Fibroblast of the aortic adventitia (primary cell): ENCODE measurements at regions not wholly inside any gene's neighbourhood (a gene's known extent, or its start where the extent isn't known, plus 50 kb on each side); places are given as distances from the start of the nearest gene placed in this dataset.
"Not testable (repeated sequence)": the region's sequence is repeated elsewhere in the genome, so short reads cannot be mapped to it uniquely, and the experiment has no call there.

ENCODE experiments used
- DNase-seq: peaks from one replicate; pipeline ENCODE4 v3.0.0-alpha.2; 2010; ENCODE audit warnings: low read depth
- H3K4me3 ChIP-seq: 2 replicates; pipeline ENCODE4 v1.5.1; 2011; ENCODE audit warnings: low read depth, mild to moderate bottlenecking, control low read depth, low read length, moderate library complexity
- CTCF ChIP-seq: IDR thresholded peaks from 2 replicates; pipeline ENCODE4 v1.5.1; 2011; ENCODE audit warnings: mild to moderate bottlenecking, low read length, control low read depth, inconsistent platforms; ENCODE audit not compliant: insufficient read depth

DNA sequence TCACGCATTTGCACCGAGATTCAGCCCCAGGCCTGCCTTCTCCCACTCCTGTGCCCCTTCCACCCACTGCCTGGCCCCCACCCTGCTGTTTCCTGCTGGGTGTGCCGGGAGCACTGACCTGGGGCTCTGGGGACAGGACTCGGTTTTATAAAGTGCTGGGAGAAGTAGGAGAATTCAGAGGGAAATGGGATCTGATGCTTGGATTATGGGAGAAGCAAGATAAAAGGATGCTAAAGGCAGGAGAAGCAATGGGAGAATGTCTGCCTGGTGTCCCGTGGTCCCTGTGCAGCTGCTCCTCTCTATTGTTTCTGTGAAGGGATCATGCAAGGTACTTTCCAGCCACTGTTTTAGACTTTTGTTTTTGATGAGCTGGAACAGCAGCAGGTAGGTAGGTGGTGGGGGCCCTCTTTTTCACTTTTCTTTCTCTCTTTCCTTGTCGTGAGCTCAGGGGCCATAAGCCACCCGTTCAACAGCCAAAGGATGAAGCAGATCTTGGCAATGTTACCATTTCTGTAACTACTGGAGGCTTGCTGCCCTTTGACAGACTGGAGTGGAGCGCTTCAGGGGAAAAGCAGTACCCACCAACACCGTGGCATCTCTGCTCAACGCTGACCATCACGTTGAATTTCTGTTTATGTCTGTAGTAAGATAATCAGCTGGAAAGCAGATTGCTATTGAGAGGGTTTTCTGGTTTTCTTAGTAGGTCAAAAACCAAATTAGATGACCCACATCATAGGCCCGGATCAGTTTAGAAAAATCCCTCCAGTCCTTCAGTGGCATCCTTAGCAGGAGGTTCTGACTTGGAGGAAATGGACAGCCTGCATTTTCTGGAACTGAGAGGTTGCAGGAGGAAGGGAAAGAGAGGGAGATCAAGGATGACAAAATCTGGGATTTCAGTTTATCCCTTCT lies 63.8 kb upstream of the ENPP6 start:
- TF ChIP-seq CTCF = no peak
- no peak for DNase-seq
- no peak overlapping the region for H3K4me3 ChIP-seq

DNA sequence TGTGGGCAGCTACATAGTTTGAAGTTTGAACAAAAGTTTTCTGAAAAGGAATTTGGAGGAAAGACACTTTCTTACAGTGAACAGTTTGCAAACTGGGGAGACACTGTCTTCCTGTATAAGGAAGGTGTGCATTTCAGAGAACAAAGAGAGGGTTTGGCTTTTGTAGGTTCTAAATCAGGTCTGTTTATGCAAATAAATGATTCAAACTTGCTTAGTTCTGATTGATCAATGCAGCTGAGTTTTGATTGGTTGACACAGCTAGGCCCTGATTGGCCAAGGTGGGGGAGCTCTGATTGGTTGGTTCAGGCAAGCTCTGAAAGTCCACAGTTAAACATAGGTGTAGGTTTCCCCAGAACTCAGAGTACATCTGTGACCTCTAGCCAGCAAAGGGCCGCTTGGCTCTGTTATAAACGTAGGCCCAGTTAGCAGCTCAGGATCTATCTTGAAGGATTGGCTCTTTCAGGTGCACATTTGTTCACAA lies 63.0 kb upstream of the ENPP6 start:
- DNase-seq = no peak
- no peak overlapping the region for H3K4me3 ChIP-seq
- TF ChIP-seq CTCF = no peak

DNA sequence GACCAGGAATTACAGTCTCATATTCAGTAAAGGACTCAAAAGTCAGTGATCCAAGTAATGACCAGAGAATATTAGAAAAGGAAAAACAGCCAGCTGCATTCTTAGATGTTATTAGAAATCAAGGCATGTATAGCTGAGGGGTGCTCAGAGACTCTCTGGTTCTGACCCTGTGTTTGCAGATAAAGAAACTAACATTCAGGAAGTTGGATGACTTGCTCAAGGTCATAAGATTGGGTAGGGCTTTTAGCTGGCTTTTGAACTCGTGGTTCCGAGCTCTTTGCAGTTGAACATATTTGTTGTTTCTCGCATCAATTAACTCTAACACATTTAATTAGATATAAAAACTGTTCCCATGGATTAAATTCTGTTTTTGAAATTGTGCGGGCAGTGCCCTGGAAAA lies 62.5 kb upstream of the ENPP6 start:
- no peak overlapping the region for H3K4me3 ChIP-seq
- DNase-seq = no peak
- TF ChIP-seq CTCF = no peak

DNA sequence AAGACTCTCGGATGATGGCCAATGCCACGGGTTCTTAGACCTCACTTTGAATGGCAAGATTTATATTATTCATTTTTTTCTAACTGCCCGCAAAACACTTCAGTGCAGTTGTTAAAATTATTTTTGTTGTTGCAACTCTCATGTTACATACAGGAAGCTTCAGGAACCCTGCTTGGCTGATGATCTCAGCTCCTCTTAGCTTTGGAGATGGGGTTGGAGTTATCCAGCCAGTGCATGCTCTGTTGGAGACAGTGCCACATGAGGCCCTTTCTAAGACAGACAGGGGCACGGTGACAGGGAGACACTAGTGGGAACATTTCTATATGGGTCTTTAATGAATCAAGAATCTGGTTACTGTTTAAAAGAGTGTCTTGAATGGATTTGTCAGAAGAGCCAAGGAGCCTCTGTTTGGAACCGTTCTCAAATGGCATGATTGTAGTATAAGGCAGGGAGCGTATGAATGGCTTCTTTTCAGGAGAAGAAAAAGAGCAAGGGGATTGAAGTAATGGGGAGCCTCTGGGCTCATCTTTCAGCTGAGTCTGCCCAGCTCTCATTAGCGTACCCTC lies 61.9 kb upstream of the ENPP6 start:
- TF ChIP-seq CTCF = no peak
- no peak overlapping the region for H3K4me3 ChIP-seq
- DNase-seq = no peak

DNA sequence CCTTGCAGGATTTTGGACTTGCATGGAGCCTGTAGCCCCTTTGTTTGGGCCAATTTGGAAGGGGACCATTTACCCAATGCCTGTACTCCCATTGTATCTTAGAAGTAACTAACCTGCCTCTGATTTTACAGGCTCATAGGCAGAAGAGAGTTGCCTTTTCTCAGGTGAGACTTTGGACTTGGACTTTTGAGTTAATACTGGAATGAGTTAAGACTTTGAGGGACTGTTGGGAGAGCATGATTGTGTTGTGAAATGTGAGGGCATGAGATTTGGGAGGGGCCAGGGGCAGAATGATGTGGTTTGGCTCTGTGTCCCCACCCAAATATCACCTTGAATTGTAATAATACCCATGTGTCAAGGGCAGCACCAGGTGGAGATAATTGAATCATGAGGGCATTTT lies 60.1 kb upstream of the ENPP6 start:
- not testable (repeated sequence) for DNase-seq, H3K4me3 ChIP-seq

DNA sequence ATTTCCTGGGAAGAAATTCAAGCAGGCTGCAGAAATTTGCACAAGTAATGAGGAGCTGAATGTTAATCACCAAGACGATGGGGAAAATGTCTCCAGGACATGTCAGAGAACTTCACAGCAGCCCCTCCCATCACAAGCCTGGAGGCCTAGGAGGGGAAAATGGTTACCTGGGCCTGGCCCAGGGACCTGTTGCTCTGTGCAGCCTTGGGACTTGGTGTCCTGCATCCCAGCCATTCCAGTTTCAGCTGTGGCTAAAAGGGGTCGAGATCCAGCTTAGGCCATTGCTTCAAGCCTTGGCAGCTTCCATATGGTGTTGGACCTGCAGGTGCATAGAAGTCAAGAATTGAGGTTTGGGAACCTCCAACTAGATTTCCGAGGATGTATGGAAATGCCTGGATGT lies 59.3 kb upstream of the ENPP6 start:
- not testable (repeated sequence) for H3K4me3 ChIP-seq, DNase-seq

GRCh38 chr4:184276346-184276745 lies 58.7 kb upstream of the ENPP6 start:
- H3K4me3 ChIP-seq, DNase-seq: not testable (repeated sequence)

DNA sequence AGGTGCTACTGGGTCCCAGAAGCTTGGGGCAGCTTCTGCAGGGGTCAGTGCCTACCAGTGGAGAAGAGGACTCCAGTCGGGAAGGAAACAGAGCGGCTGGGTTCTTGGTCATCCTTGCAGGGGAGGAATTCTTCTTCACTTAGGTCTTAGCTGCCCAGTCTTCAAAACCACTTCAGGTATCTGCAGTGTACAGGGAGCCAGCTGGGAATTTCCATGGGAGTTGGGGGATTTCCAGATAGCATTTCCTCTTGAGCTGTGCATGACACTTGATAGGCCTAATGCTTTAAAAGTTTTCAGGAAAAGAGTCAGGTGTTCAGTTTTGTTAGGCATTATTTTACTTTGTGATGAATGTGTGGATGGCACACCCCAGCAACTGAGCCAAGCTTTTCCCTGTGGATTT lies 58.1 kb upstream of the ENPP6 start:
- no peak for DNase-seq
- TF ChIP-seq CTCF = no peak

More for the DNA sequence above, 58.1 kb upstream of the ENPP6 start:
- no peak overlapping the region for H3K4me3 ChIP-seq
